ENCODE measurements at regions not wholly inside any gene's neighbourhood (a gene's known extent, or its start where the extent isn't known, plus 50 kb on each side); places are given as distances from the start of the nearest gene placed in this dataset.

DNA sequence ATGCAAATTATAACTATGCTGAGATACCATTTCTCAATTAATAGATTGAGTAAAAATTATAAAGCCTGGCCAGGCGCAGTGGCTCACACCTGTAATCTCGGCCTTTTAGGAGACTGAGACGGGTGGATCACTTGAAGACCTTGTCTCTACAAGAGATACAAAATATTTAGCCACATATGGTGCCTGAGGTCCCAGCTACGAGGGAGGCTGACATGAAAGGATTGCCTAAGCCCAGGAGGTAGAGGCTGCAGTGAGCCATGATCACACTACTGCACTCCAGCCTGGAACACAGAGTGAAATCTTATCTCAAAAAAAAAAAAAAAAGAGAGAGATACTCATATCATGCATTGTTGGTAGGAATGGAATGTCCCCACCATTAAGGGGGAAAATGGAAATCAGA lies 142.4 kb downstream of the RCN1 start:
- TF ChIP-seq ZNF678 (CRISPR knock-in tag; IDR thresholded peaks at IDR 0.05), result no peak
- TF ChIP-seq PHF20 (CRISPR knock-in tag; IDR thresholded peaks at IDR 0.05), result no peak
- no peak for TF ChIP-seq ZFP91 (CRISPR knock-in tag; IDR thresholded peaks at IDR 0.05; ENCODE audit: borderline replicate concordance)
- TF ChIP-seq, protein P1, sequence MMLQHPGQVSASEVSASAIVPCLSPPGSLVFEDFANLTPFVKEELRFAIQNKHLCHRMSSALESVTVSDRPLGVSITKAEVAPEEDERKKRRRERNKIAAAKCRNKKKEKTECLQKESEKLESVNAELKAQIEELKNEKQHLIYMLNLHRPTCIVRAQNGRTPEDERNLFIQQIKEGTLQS (CRISPR knock-in tag; IDR thresholded peaks at IDR 0.05), result no peak
- TF ChIP-seq RXRA (CRISPR knock-in tag; IDR thresholded peaks at IDR 0.05), result no peak
- no peak for TF ChIP-seq ZNF792 (CRISPR knock-in tag; IDR thresholded peaks at IDR 0.05)
- no peak for TF ChIP-seq MED1 (CRISPR knock-in tag; IDR thresholded peaks at IDR 0.05)
- TF ChIP-seq, protein P2, sequence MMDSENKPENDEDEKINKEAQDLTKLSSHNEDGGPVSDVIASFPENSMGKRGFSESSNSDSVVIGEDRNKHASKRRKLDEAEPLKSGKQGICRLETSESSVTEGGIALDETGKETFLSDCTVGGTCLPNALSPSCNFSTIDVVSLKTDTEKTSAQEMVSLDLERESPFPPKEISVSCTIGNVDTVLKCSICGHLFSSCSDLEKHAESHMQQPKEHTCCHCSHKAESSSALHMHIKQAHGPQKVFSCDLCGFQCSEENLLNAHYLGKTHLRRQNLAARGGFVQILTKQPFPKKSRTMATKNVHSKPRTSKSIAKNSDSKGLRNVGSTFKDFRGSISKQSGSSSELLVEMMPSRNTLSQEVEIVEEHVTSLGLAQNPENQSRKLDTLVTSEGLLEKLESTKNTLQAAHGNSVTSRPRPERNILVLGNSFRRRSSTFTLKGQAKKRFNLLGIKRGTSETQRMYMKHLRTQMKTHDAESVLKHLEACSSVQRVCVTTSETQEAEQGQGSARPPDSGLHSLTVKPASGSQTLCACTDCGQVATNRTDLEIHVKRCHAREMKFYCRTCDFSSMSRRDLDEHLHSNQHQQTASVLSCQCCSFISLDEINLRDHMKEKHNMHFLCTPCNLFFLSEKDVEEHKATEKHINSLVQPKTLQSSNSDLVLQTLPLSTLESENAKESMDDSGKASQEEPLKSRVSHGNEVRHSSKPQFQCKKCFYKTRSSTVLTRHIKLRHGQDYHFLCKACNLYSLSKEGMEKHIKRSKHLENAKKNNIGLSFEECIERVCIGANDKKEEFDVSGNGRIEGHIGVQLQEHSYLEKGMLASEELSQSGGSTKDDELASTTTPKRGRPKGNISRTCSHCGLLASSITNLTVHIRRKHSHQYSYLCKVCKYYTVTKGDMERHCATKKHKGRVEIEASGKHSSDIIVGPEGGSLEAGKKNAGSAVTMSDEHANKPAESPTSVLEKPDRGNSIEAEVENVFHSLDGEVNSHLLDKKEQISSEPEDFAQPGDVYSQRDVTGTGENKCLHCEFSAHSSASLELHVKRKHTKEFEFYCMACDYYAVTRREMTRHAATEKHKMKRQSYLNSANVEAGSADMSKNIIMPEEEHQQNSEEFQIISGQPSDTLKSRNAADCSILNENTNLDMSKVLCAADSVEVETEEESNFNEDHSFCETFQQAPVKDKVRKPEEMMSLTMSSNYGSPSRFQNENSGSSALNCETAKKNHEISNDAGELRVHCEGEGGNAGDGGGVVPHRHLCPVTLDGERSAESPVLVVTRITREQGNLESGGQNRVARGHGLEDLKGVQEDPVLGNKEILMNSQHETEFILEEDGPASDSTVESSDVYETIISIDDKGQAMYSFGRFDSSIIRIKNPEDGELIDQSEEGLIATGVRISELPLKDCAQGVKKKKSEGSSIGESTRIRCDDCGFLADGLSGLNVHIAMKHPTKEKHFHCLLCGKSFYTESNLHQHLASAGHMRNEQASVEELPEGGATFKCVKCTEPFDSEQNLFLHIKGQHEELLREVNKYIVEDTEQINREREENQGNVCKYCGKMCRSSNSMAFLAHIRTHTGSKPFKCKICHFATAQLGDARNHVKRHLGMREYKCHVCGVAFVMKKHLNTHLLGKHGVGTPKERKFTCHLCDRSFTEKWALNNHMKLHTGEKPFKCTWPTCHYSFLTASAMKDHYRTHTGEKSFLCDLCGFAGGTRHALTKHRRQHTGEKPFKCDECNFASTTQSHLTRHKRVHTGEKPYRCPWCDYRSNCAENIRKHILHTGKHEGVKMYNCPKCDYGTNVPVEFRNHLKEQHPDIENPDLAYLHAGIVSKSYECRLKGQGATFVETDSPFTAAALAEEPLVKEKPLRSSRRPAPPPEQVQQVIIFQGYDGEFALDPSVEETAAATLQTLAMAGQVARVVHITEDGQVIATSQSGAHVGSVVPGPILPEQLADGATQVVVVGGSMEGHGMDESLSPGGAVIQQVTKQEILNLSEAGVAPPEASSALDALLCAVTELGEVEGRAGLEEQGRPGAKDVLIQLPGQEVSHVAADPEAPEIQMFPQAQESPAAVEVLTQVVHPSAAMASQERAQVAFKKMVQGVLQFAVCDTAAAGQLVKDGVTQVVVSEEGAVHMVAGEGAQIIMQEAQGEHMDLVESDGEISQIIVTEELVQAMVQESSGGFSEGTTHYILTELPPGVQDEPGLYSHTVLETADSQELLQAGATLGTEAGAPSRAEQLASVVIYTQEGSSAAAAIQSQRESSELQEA (CRISPR knock-in tag; IDR thresholded peaks at IDR 0.05; ENCODE audit: not compliant biosample characterization), result no peak
- no peak for TF ChIP-seq SOX13 (IDR thresholded peaks at IDR 0.05)
- TF ChIP-seq SOX13 (CRISPR knock-in tag; conservative IDR thresholded peaks at IDR 0.05 in 1 of 2, IDR thresholded peaks at IDR 0.05 in 1 of 2), result no peak
- TF ChIP-seq, protein P3, sequence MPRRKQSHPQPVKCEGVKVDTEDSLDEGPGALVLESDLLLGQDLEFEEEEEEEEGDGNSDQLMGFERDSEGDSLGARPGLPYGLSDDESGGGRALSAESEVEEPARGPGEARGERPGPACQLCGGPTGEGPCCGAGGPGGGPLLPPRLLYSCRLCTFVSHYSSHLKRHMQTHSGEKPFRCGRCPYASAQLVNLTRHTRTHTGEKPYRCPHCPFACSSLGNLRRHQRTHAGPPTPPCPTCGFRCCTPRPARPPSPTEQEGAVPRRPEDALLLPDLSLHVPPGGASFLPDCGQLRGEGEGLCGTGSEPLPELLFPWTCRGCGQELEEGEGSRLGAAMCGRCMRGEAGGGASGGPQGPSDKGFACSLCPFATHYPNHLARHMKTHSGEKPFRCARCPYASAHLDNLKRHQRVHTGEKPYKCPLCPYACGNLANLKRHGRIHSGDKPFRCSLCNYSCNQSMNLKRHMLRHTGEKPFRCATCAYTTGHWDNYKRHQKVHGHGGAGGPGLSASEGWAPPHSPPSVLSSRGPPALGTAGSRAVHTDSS (CRISPR knock-in tag; conservative IDR thresholded peaks at IDR 0.05), result no peak
- no peak for TF ChIP-seq ATF7 (IDR thresholded peaks at IDR 0.05)
- TF ChIP-seq ATF7 (CRISPR knock-in tag; IDR thresholded peaks at IDR 0.05), result no peak
- no peak for TF ChIP-seq SP5 (CRISPR knock-in tag; IDR thresholded peaks at IDR 0.05; ENCODE audit: borderline replicate concordance, low read depth)
